HK-2 (cell line): ENCODE measurements at regions not wholly inside any gene's neighbourhood (a gene's known extent, or its start where the extent isn't known, plus 50 kb on each side); places are given as distances from the start of the nearest gene placed in this dataset.
"Not testable (repeated sequence)": the region's sequence is repeated elsewhere in the genome, so short reads cannot be mapped to it uniquely, and the experiment has no call there.

Experiments
- DNase-seq: peaks from one replicate; pipeline ENCODE4 v3.0.0-alpha.2; 2018; ENCODE audit not compliant: unreplicated experiment

- DNase-seq: no peak
These were observed 129.2 kb downstream of the TBX18 start for GRCh38 chr6:84635081-84635761.

GRCh38 chr6:84633771-84634170 is 130.6 kb downstream of the TBX18 start:
- no peak for DNase-seq

GRCh38 chr6:84626527-84626926 is 137.9 kb downstream of the TBX18 start:
- not testable (repeated sequence) for DNase-seq

- no peak for DNase-seq
These were observed 138.9 kb downstream of the TBX18 start for GRCh38 chr6:84625506-84625905.

GRCh38 chr6:84623956-84624680 is 140.3 kb downstream of the TBX18 start:
- DNase-seq: peak; percentile 39

- DNase-seq: no peak
These were observed 145.6 kb downstream of the TBX18 start for GRCh38 chr6:84618836-84619235.

GRCh38 chr6:84618046-84618752 is 146.2 kb downstream of the TBX18 start:
- no peak for DNase-seq

- DNase-seq: no peak
These were observed 148.4 kb downstream of the TBX18 start for GRCh38 chr6:84615987-84616386.

- no peak for DNase-seq
These were observed 149.1 kb downstream of the TBX18 start for GRCh38 chr6:84615113-84615850.

- no peak for DNase-seq
These were observed 157.5 kb downstream of the TBX18 start for GRCh38 chr6:84606860-84607259.

GRCh38 chr6:84605298-84605697 is 159.1 kb downstream of the TBX18 start:
- DNase-seq: no peak

- no peak for DNase-seq
These were observed 163.0 kb downstream of the TBX18 start for GRCh38 chr6:84601366-84601765.

- no peak for DNase-seq
These were observed 164.4 kb downstream of the TBX18 start for GRCh38 chr6:84599991-84600390.

GRCh38 chr6:84597238-84597875 is 167.0 kb downstream of the TBX18 start:
- no peak for DNase-seq

- no peak for DNase-seq
These were observed 167.9 kb downstream of the TBX18 start for GRCh38 chr6:84596488-84596887.

- DNase-seq: no peak
These were observed 175.7 kb downstream of the TBX18 start for GRCh38 chr6:84588697-84589080.

- DNase-seq: not testable (repeated sequence)
These were observed 176.3 kb downstream of the TBX18 start for GRCh38 chr6:84587994-84588696.

- DNase-seq: not testable (repeated sequence)
These were observed 177.0 kb downstream of the TBX18 start for GRCh38 chr6:84587202-84587940.

- DNase-seq: no peak
These were observed 180.6 kb downstream of the TBX18 start for GRCh38 chr6:84583784-84584183.

- no peak for DNase-seq
These were observed 181.4 kb downstream of the TBX18 start for GRCh38 chr6:84582997-84583396.
